ENCODE measurements at regions not wholly inside any gene's neighbourhood (a gene's known extent, or its start where the extent isn't known, plus 50 kb on each side); places are given as distances from the start of the nearest gene placed in this dataset.

DNA sequence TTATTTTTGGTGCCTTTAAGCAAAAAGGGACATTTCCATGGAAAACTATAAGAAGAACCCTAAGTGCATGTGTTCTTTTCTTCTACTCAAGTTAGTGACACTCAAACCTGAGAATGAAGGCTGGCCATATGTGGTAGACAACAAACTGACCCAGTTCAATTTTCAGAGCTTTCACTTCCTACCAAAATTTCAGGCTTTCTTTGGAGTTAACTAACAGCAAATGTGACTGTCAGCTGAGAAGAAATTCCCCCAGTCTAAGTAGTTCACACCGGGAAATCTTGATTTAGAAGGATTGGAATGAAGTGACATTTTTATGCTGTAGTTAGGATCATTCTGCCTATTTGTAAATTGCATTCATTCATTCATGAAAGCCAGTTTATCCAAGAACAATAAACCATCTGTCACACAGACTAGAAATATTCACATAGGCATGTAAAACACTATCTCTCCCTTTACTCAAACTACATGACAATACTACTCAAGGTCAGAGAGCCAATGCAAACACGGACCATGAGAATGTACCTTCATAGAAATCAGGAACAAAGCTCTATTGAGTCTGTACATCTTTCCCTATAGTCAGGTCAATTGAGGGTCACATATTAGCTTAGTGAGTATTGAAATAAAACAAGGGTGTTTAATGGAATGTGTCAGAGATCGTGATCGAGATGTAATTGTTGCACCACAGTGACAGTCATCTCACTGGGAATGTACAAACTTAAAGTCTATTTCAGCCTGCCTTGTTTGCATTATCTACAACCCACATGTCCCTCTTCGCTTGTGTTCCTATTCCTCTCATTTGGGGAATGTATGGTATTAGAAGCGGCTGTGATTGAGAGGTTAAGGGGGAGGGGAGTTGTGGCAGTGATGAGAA lies 113.8 kb upstream of the TGFBR2 start:
- DNase-seq (ENCODE audit: low read depth in 1 of 2, low spot score in 2 of 2) = no peak
- no peak overlapping the region for H2AFZ ChIP-seq (ENCODE audit: low read length)
- TF ChIP-seq POLR2AphosphoS5 (IDR thresholded peaks at IDR 0.05; ENCODE audit: low read depth, low read length) (no peak), NRF1 (IDR thresholded peaks at IDR 0.05; ENCODE audit: low read depth, low read length) (no peak), BRCA1 (IDR thresholded peaks at IDR 0.05; ENCODE audit: low read depth, low read length) (no peak), CBX8 (IDR thresholded peaks at IDR 0.05; ENCODE audit: borderline replicate concordance, low read depth, low read length) (no peak), SIRT6 (IDR thresholded peaks at IDR 0.05; ENCODE audit: low read length) (no peak), SIX5 (IDR thresholded peaks at IDR 0.05; ENCODE audit: low read depth, low read length) (no peak), SIN3A (conservative IDR thresholded peaks at IDR 0.05 in 1 of 2, IDR thresholded peaks at IDR 0.05 in 1 of 2; ENCODE audit: low read depth in 1 of 2, low read length in 2 of 2) (no peak), CTBP2 (IDR thresholded peaks at IDR 0.05; ENCODE audit: borderline replicate concordance, insufficient read depth, insufficient read length, low read length) (no peak), ZNF274 (IDR thresholded peaks at IDR 0.05; ENCODE audit: borderline replicate concordance, extremely low read depth, low read length) (no peak), CEBPB (IDR thresholded peaks at IDR 0.05; ENCODE audit: low read depth, low read length) (no peak), RFX5 (IDR thresholded peaks at IDR 0.05; ENCODE audit: borderline replicate concordance, low read depth, low read length) (no peak), RAD21 (IDR thresholded peaks at IDR 0.05 in 1 of 2, conservative IDR thresholded peaks at IDR 0.05 in 1 of 2; ENCODE audit: low read depth in 2 of 2, low read length in 2 of 2) (no peak)

More for the DNA sequence above, 113.8 kb upstream of the TGFBR2 start:
- Histone ChIP-seq H3K4me2 (ENCODE audit: insufficient read depth in 1 of 2, low read depth in 2 of 2, low read length in 2 of 2) (no peak overlapping the region), H3K4me3 (ENCODE audit: extremely low read depth in 1 of 4, insufficient read depth in 2 of 4, low read depth in 3 of 4, low read length in 4 of 4) (no peak overlapping the region), H2BK20ac (ENCODE audit: low read length) (no peak overlapping the region), H2BK15ac (ENCODE audit: low read length) (no peak overlapping the region), H4K91ac (replicated peaks; ENCODE audit: insufficient read length, low read length) (no peak overlapping the region), H2BK120ac (replicated peaks; ENCODE audit: low read depth, low read length) (no peak overlapping the region), H4K8ac (ENCODE audit: extremely low read depth, insufficient read depth, low read length) (no peak overlapping the region), H3K56ac (replicated peaks; ENCODE audit: insufficient read length, low read depth, low read length) (no peak overlapping the region), H3K18ac (ENCODE audit: extremely low read depth, low read length) (no peak overlapping the region), H3K27ac (ENCODE audit: low read depth, low read length) (no peak overlapping the region), H3K14ac (ENCODE audit: insufficient read length) (no peak overlapping the region), H3K9me3 (ENCODE audit: insufficient read depth in 2 of 2, low read depth in 1 of 2, low read length in 1 of 2) (no peaks in the 10 kb centered on the region), H2BK12ac (ENCODE audit: low read depth, low read length) (no peak overlapping the region; the same call in 1 of the 2 replicates), H3K9ac (replicated peaks in 1 of 4; ENCODE audit: extremely low read depth in 1 of 4, low read depth in 3 of 4, low read length in 3 of 4) (no peak overlapping the region), H2BK5ac (ENCODE audit: low read depth, low read length) (no peak overlapping the region; the same call in 1 of the 2 replicates), H3K4me1 (replicated peaks in 1 of 4; ENCODE audit: control insufficient read depth in 3 of 4, insufficient read depth in 4 of 4, low read length in 3 of 4) (peaks cover 0 to 5% (median 0%) of the 10 kb centered on the region in 4 experiments; a peak in 1 of 7 replicates), H4K5ac (ENCODE audit: insufficient read length, low read depth, low read length) (no peak overlapping the region), H3K23me2 (ENCODE audit: low read depth, low read length) (no peaks in the 10 kb centered on the region), H3K4ac (replicated peaks; ENCODE audit: insufficient read length, low read depth, low read length) (no peak overlapping the region), H3K23ac (ENCODE audit: insufficient read length) (no peak overlapping the region), H3K36me3 (ENCODE audit: control insufficient read depth in 2 of 4, insufficient read depth in 4 of 4, low read length in 3 of 4) (no peaks in the 10 kb centered on the region), H4K20me1 (replicated peaks in 1 of 2; ENCODE audit: control insufficient read depth in 1 of 2, insufficient read depth in 2 of 2, low read length in 2 of 2) (no peaks in the 10 kb centered on the region), H2AK5ac (ENCODE audit: low read depth, low read length) (0 out of 2 replicates have a peak overlapping the region, but pooled peaks have one; percentile 4), H3K79me2 (ENCODE audit: control insufficient read depth in 1 of 2, insufficient read depth in 2 of 2, low read length in 2 of 2) (no peaks in the 10 kb centered on the region), H3K79me1 (ENCODE audit: low read depth, low read length) (no peaks in the 10 kb centered on the region), H3K27me3 (replicated peaks in 1 of 4; ENCODE audit: control insufficient read depth in 3 of 4, extremely low read depth in 1 of 4, insufficient read depth in 3 of 4, low read length in 3 of 4) (no peaks in the 10 kb centered on the region)
- no peak for FAIRE-seq
- ChIA-PET POLR2A (ENCODE audit: partially characterized antibody) (no interaction called here), CTCF (ENCODE audit: partially characterized antibody) (interaction anchor here (0.6 to 1.3 kb wide), 3 partner anchors 8 to 402 kb away, joined by 3 to 4 read pairs (median 3); no protein-coding TSS in a partner anchor)
- WGBS, 2 experiments (ENCODE audit: extremely low coverage in 1 of 2, insufficient coverage in 1 of 2, insufficient read length in 1 of 2, insufficient replicate concordance in 2 of 2, low coverage in 1 of 2, low lambda C conversion rate in 2 of 2, missing lambda C conversion rate in 1 of 2) = 87% methylated on average over 6 of the region's 6 CpGs; no CpG with 5 or more reads in 1 of the 2 experiments
